Muscle of leg (tissue), 3 donors: ENCODE measurements at regions not wholly inside any gene's neighbourhood (a gene's known extent, or its start where the extent isn't known, plus 50 kb on each side); places are given as distances from the start of the nearest gene placed in this dataset.
"Not testable (repeated sequence)": the region's sequence is repeated elsewhere in the genome, so short reads cannot be mapped to it uniquely, and the experiment has no call there.

ENCODE experiments used
- DNase-seq: peaks from one replicate; pipeline ENCODE4 v3.0.0; 2013
- H3K27ac ChIP-seq: one replicate; pipeline ENCODE4 v1.5.1; 2013; ENCODE audit warnings: mild to moderate bottlenecking, low read length, control low read depth
- H3K27me3 ChIP-seq: one replicate; pipeline ENCODE4 v1.6.1; 2013; ENCODE audit warnings: low read length; ENCODE audit not compliant: control insufficient read depth, insufficient read depth
- H3K36me3 ChIP-seq: one replicate; pipeline ENCODE4 v1.6.1; 2013; ENCODE audit warnings: low read length; ENCODE audit not compliant: control insufficient read depth, insufficient read depth
- H3K4me1 ChIP-seq: one replicate; pipeline ENCODE4 v1.6.1; 2013; ENCODE audit warnings: low read length; ENCODE audit not compliant: control insufficient read depth, insufficient read depth
- H3K4me3 ChIP-seq: one replicate; pipeline ENCODE4 v1.5.1; 2013; ENCODE audit warnings: low read length, control low read depth
- H3K9me3 ChIP-seq: replicated peaks from 2 replicates; pipeline ENCODE4 v1.6.1; 2013; ENCODE audit warnings: low read depth, low read length; ENCODE audit not compliant: control insufficient read depth
- WGBS: methylation state at CpG from one replicate; pipeline ENCODE4 v1.1.5; 2013; ENCODE audit warnings: missing lambda C conversion rate; ENCODE audit not compliant: insufficient coverage; 5-methylcytosine and 5-hydroxymethylcytosine counted together

GRCh38 chr1:214136324-214136919, 144.5 kb upstream of the SMYD2 start:
- Histone ChIP-seq H3K9me3 (no peaks in the 10 kb centered on the region), H3K4me3 (no peak overlapping the region), H3K4me1 (no peaks in the 10 kb centered on the region), H3K36me3 (no peaks in the 10 kb centered on the region), H3K27ac (no peak overlapping the region), H3K27me3 (no peaks in the 10 kb centered on the region)
- 33% methylated on average over 1 of the region's 8 CpGs for WGBS
- no peak for DNase-seq

DNA sequence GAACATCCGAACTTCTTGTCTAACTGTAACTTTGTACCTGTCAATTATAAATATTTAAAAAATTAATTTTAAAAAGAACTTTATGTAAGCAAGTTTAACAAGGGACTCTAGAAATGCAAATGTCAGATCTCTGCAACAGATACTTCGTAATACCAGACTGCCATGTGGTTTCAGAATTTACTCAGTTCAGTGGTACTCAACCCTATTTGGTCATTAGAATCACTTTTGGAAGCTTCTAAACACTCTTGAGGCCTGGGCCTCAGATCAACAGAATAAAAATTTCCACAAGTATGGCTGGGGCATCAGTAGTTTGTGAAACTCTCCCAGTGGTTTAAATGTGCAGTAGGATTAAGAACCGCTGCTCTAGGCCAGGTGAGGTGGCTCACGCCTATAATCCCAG, 139.5 kb upstream of the SMYD2 start:
- WGBS: 90% methylated on average over 2 of the region's 4 CpGs
- Histone ChIP-seq H3K27me3 (no peaks in the 10 kb centered on the region), H3K9me3 (no peaks in the 10 kb centered on the region), H3K36me3 (no peaks in the 10 kb centered on the region), H3K4me1 (no peaks in the 10 kb centered on the region), H3K27ac (no peak overlapping the region), H3K4me3 (no peak overlapping the region)
- DNase-seq: no peak

- no peak overlapping the region for H3K27ac ChIP-seq
- peak; percentile 6 for DNase-seq
- no peaks in the 10 kb centered on the region for H3K27me3 ChIP-seq
- WGBS: 36% methylated on average over 6 of the region's 17 CpGs
- no peaks in the 10 kb centered on the region for H3K4me1 ChIP-seq
- no peaks in the 10 kb centered on the region for H3K36me3 ChIP-seq
- no peak overlapping the region for H3K4me3 ChIP-seq
- no peaks in the 10 kb centered on the region for H3K9me3 ChIP-seq
These were observed 137.7 kb upstream of the SMYD2 start for GRCh38 chr1:214143006-214143992.

DNA sequence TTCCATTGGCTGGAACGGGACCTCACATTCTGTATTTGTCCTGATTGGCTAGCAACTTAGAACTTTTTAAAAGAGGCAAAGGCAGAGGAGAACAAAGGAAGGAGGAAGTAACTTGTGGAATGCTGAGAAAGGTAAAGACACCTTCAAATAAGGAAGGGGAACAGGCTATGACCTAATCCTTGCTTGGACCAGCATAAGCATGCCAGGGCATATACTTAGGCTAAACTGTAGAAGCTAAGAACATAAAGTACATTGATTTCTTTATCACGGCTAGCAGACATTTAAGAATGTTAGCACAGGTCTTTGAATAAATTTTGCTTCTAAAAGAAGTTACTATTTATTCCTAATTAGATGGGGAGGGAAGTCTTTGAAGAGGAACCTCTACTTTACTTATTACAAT, 136.4 kb upstream of the SMYD2 start:
- not testable (repeated sequence) for H3K27me3 ChIP-seq, H3K4me1 ChIP-seq, H3K9me3 ChIP-seq, DNase-seq, H3K27ac ChIP-seq, H3K36me3 ChIP-seq, H3K4me3 ChIP-seq
- WGBS: no CpG with 5 or more reads among the region's 2 CpGs

GRCh38 chr1:214146523-214146922, 134.4 kb upstream of the SMYD2 start:
- H3K36me3 ChIP-seq: no peaks in the 10 kb centered on the region
- H3K9me3 ChIP-seq: no peaks in the 10 kb centered on the region
- H3K4me1 ChIP-seq: no peaks in the 10 kb centered on the region
- H3K27me3 ChIP-seq: no peaks in the 10 kb centered on the region
- no peak overlapping the region for H3K4me3 ChIP-seq
- no peak overlapping the region for H3K27ac ChIP-seq
- no peak for DNase-seq
- WGBS: 24% methylated on average over 2 of the region's 4 CpGs

DNA sequence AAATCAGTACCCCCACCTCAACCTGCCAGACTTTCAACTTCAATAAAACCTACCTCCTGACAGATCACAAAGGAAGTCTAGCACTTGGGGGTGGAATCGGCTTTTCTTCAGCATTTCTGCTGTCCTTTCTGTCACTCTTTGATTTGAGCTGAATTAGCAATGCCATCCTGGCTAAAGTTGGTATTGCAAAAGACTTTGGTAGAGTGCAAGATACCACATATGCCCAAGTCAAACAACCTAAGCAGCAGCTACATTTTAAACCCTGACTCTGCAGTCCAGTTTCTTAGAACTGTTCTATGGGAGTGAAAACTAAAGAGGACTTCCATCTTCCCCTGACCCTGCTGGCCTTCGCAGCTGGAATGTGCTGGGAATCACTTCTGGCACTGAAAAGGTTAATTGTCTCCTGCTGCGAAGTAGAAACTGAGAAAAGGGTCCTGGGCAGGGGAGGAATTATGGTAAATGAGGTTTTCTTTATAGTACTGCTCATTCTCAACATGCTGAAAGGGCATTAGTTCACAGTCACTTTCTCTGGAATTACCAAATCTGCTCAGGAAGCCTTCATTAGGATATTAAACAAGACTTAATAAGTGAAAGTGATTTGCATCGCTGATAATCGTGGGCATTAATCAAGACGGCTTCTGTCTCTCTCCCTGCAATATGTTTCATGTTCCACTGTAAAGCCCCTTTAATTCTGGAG, 126.2 kb upstream of the SMYD2 start:
- H3K27me3 ChIP-seq: peaks cover 4% of the 10 kb centered on the region
- no peaks in the 10 kb centered on the region for H3K4me1 ChIP-seq
- WGBS: no CpG with 5 or more reads among the region's 6 CpGs
- H3K4me3 ChIP-seq: no peak overlapping the region
- H3K9me3 ChIP-seq: no peaks in the 10 kb centered on the region
- H3K36me3 ChIP-seq: no peaks in the 10 kb centered on the region
- H3K27ac ChIP-seq: no peak overlapping the region
- no peak for DNase-seq

DNA sequence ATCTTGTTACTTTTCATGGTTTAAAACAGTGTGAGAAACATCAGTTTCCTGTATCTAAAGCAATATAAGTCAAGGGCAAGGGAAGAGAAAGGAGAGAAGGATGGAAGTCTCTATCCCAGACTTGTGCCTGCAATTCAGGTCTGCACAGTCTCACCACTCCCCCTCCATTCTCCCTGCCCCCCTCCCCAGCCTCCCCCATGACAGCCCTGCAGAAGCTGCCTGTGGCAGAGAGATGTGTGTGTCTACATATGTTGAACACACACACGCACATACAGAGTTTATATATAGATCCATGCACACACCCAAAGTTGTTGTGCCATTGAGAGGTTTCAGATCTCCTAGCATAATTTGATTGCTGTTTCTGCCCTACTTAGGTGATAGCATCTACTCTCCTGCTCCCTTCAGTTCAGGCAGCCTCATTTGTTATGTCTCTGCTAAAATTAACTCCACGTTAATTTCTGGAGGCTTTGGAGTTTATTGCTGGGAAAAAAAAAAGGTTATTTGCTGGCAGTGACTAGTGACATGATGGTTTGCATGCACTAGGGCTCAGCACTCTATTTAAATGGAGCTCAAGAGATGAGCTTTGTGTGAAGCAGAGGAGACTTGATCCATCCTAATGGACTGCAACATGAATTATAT, 124.9 kb upstream of the SMYD2 start:
- no peak overlapping the region for H3K4me3 ChIP-seq
- H3K4me1 ChIP-seq: no peaks in the 10 kb centered on the region
- WGBS: no CpG with 5 or more reads among the region's 2 CpGs
- H3K27me3 ChIP-seq: peaks cover 4% of the 10 kb centered on the region
- H3K9me3 ChIP-seq: no peaks in the 10 kb centered on the region
- no peak overlapping the region for H3K27ac ChIP-seq
- no peaks in the 10 kb centered on the region for H3K36me3 ChIP-seq
- DNase-seq: no peak

GRCh38 chr1:214164173-214164572, 116.8 kb upstream of the SMYD2 start:
- no peaks in the 10 kb centered on the region for H3K27me3 ChIP-seq
- DNase-seq: no peak
- H3K4me3 ChIP-seq: no peak overlapping the region
- H3K9me3 ChIP-seq: no peaks in the 10 kb centered on the region
- H3K36me3 ChIP-seq: no peaks in the 10 kb centered on the region
- H3K27ac ChIP-seq: no peak overlapping the region
- WGBS: 50% methylated on average over 1 of the region's 7 CpGs
- H3K4me1 ChIP-seq: no peaks in the 10 kb centered on the region

- no peak for DNase-seq
- no peaks in the 10 kb centered on the region for H3K9me3 ChIP-seq
- H3K27me3 ChIP-seq: no peaks in the 10 kb centered on the region
- WGBS: 20% methylated on average over 3 of the region's 5 CpGs
- no peak overlapping the region for H3K4me3 ChIP-seq
- H3K4me1 ChIP-seq: no peaks in the 10 kb centered on the region
- H3K27ac ChIP-seq: no peak overlapping the region
- no peaks in the 10 kb centered on the region for H3K36me3 ChIP-seq
These were observed 115.0 kb upstream of the SMYD2 start for GRCh38 chr1:214165850-214166374.
